GM13977 (cell line): ENCODE measurements at regions not wholly inside any gene's neighbourhood (a gene's known extent, or its start where the extent isn't known, plus 50 kb on each side); places are given as distances from the start of the nearest gene placed in this dataset.
A peak's percentile ranks its signal among the peaks of the same experiment; 100 is the strongest.

Source experiments
- DNase-seq: peaks from one replicate; pipeline ENCODE4 v3.0.0; 2012; ENCODE audit warnings: low spot score
- in situ Hi-C: fragments of 300-500 bp; cut with MboI; formaldehyde crosslinking; loops from one replicate; pipeline ENCODE4 v1.12.0; 2022; ENCODE audit warnings: low sequenced_read_pairs, low pct_unique_long_range_greater_than_20kb, mixed read lengths, inconsistent platforms; ENCODE audit not compliant: unreplicated experiment
- TF ChIP-seq, protein P1 (sequence below): IDR thresholded peaks from 2 replicates; pipeline ENCODE4 v1.5.1; 2012; ENCODE audit warnings: mild to moderate bottlenecking, control low read depth; ENCODE audit not compliant: insufficient read depth; ENCODE audit errors: extremely low read depth, missing control alignments

DNA sequence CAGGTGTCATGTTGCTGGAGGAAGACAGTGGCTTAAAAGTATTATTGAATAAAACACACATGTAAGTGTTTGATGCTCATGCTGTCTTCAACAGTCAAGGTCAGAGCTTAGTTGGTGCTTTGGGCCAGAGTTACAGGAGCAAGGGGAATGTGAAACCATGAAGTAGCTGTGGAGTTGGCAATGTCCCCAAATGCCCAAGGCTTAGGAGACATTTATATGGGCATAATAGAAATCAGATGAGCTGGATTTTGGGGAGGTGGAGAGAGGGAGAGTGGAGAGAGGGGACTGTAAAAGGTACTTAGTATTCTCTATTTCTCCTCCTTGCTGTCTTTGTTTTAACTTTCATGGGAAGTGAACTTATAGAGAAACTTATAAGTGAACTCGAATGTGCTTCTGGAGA is 407.8 kb downstream of the ETS1 start:
- no peak for DNase-seq
- in situ Hi-C loops, result loop anchor here (10.0 kb wide), 3 partner anchors 105 to 675 kb away; no protein-coding TSS in a partner anchor

GRCh38 chr11:128179039-128179438 is 408.3 kb downstream of the ETS1 start:
- TF ChIP-seq, protein P1, sequence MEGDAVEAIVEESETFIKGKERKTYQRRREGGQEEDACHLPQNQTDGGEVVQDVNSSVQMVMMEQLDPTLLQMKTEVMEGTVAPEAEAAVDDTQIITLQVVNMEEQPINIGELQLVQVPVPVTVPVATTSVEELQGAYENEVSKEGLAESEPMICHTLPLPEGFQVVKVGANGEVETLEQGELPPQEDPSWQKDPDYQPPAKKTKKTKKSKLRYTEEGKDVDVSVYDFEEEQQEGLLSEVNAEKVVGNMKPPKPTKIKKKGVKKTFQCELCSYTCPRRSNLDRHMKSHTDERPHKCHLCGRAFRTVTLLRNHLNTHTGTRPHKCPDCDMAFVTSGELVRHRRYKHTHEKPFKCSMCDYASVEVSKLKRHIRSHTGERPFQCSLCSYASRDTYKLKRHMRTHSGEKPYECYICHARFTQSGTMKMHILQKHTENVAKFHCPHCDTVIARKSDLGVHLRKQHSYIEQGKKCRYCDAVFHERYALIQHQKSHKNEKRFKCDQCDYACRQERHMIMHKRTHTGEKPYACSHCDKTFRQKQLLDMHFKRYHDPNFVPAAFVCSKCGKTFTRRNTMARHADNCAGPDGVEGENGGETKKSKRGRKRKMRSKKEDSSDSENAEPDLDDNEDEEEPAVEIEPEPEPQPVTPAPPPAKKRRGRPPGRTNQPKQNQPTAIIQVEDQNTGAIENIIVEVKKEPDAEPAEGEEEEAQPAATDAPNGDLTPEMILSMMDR, result no peak
- in situ Hi-C loops, result loop anchor here (10.0 kb wide), 3 partner anchors 106 to 676 kb away; no protein-coding TSS in a partner anchor
- no peak for DNase-seq

More for the DNA sequence above, 407.8 kb downstream of the ETS1 start:
- TF ChIP-seq, protein P1, result no peak

GRCh38 chr11:128174465-128175291 is 412.7 kb downstream of the ETS1 start:
- no peak for DNase-seq
- TF ChIP-seq, protein P1, result no peak
- in situ Hi-C loops, result loop anchor here (10.0 to 25.0 kb wide), 4 partner anchors 110 to 680 kb away; no protein-coding TSS in a partner anchor

- in situ Hi-C loops, result loop anchor here (10.0 to 25.0 kb wide), 4 partner anchors 113 to 683 kb away; no protein-coding TSS in a partner anchor
- DNase-seq, result peak; percentile 72
These were observed 415.1 kb downstream of the ETS1 start for GRCh38 chr11:128172046-128172878.

GRCh38 chr11:128171506-128171905 is 415.9 kb downstream of the ETS1 start:
- in situ Hi-C loops, result loop anchor here (10.0 to 25.0 kb wide), 4 partner anchors 113 to 683 kb away; no protein-coding TSS in a partner anchor
- TF ChIP-seq, protein P1, result no peak
- no peak for DNase-seq

More at GRCh38 chr11:128172046-128172878, 415.1 kb downstream of the ETS1 start:
- TF ChIP-seq, protein P1, result peak; percentile 82

DNA sequence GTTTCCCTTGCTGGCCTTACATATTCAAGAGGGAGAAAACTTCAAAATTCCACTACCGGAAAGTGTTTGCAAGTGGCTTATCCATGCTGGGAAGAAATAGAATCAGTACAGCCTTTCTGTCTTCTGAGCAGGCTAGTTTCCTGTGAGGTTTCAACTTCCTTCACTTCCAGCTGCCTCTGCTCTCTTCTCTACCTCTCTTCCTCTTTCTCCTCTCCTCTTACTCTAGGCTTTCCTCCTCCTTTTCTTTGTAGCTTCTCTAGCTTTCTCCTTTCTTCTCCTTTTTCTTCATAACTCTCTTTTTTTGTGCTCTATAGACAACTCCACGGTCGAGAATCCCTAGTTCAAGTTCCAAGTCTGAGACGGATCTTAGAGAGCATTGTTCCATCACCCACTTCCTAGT is 421.8 kb downstream of the ETS1 start:
- in situ Hi-C loops, result loop anchor here (25.0 kb wide), 1 partner anchor 597 kb away; no protein-coding TSS in a partner anchor
- TF ChIP-seq, protein P1, result no peak
- DNase-seq, result no peak
